Activated CD8-positive, alpha-beta T cell treated with anti-CD3 and anti-CD28 coated beads for 36 hours (primary cell): ENCODE measurements at regions not wholly inside any gene's neighbourhood (a gene's known extent, or its start where the extent isn't known, plus 50 kb on each side); places are given as distances from the start of the nearest gene placed in this dataset.

Source experiments
- ATAC-seq: fragments of 200-7000 bp; cut with Tn5 transposase; one replicate; pipeline ENCODE4 v1.10.0; 2021; ENCODE audit warnings: mild to moderate bottlenecking, moderate library complexity
- CTCF ChIA-PET: fragments of 350-600 bp; sonication (Branson Sonifier 250); formaldehyde crosslinking; loops from one replicate; lab custom pipeline; 2021; ENCODE audit warnings: antibody characterized with exemption; lab: Charles Lee
- POLR2A ChIA-PET: fragments of 350-600 bp; sonication (Branson Sonifier 250); formaldehyde crosslinking; loops from one replicate; lab custom pipeline; 2021; ENCODE audit warnings: antibody characterized with exemption; lab: Charles Lee
- DNase-seq: peaks from one replicate; pipeline ENCODE4 v3.0.0-alpha.2; 2020
- H3K27ac Mint-ChIP-seq: one replicate; pipeline ENCODE4 v1.8.0; 2021; ENCODE audit warnings: mild to moderate bottlenecking, mixed read lengths
- H3K27me3 Mint-ChIP-seq: one replicate; pipeline ENCODE4 v1.8.0; 2021; ENCODE audit warnings: mixed read lengths
- H3K36me3 Mint-ChIP-seq: one replicate; pipeline ENCODE4 v1.8.0; 2021; ENCODE audit warnings: low read depth, mixed read lengths
- H3K4me1 Mint-ChIP-seq: one replicate; pipeline ENCODE4 v1.8.0; 2021; ENCODE audit warnings: low read depth, mixed read lengths
- H3K4me3 Mint-ChIP-seq: one replicate; pipeline ENCODE4 v1.8.0; 2021; ENCODE audit warnings: mild to moderate bottlenecking, moderate library complexity, mixed read lengths
- H3K9me3 Mint-ChIP-seq: one replicate; pipeline ENCODE4 v1.8.0; 2021; ENCODE audit warnings: mixed read lengths
- intact Hi-C: fragments of 100-400 bp; cut with micrococcal nuclease; formaldehyde crosslinking; loops from one replicate; pipeline ENCODE4 v1.10.0; 2022
- TF ChIP-seq, protein P1 (sequence below): fragments of 200-600 bp; IDR thresholded peaks from one replicate; pipeline ENCODE4 v1.8.0; 2022; ENCODE audit warnings: antibody characterized with exemption, mild to moderate bottlenecking

DNA sequence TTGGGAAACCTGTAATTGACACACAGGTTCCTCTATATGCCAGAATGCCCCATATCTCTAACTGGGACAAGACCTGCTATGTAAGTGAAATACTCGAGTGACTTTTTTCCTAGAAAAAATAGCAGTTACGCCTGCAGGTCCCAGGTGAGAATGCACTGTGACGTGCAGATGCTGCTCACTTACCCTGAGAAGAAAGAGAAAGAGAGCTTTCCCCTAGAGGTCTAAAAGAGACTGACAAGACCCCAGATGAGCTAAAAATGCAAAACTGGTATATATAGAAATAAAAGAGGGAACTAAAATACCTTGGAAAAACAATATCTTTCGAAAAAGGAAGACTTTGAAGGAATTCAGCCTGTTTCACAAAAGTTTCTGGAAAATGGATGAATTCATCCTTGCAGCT, 383.0 kb upstream of the DCC start:
- H3K27me3 Mint-ChIP-seq, result no peaks in the 10 kb centered on the region
- ChIA-PET CTCF (no interaction called here), POLR2A (no interaction called here)
- ATAC-seq (no peak), DNase-seq (no peak)
- intact Hi-C loops, result no loop called here
- TF ChIP-seq, protein P1, sequence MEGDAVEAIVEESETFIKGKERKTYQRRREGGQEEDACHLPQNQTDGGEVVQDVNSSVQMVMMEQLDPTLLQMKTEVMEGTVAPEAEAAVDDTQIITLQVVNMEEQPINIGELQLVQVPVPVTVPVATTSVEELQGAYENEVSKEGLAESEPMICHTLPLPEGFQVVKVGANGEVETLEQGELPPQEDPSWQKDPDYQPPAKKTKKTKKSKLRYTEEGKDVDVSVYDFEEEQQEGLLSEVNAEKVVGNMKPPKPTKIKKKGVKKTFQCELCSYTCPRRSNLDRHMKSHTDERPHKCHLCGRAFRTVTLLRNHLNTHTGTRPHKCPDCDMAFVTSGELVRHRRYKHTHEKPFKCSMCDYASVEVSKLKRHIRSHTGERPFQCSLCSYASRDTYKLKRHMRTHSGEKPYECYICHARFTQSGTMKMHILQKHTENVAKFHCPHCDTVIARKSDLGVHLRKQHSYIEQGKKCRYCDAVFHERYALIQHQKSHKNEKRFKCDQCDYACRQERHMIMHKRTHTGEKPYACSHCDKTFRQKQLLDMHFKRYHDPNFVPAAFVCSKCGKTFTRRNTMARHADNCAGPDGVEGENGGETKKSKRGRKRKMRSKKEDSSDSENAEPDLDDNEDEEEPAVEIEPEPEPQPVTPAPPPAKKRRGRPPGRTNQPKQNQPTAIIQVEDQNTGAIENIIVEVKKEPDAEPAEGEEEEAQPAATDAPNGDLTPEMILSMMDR, result no peak
- no peaks in the 10 kb centered on the region for H3K4me1 Mint-ChIP-seq
- H3K9me3 Mint-ChIP-seq, result no peaks in the 10 kb centered on the region
- H3K4me3 Mint-ChIP-seq, result no peak overlapping the region
- no peaks in the 10 kb centered on the region for H3K36me3 Mint-ChIP-seq
- H3K27ac Mint-ChIP-seq, result no peak overlapping the region

DNA sequence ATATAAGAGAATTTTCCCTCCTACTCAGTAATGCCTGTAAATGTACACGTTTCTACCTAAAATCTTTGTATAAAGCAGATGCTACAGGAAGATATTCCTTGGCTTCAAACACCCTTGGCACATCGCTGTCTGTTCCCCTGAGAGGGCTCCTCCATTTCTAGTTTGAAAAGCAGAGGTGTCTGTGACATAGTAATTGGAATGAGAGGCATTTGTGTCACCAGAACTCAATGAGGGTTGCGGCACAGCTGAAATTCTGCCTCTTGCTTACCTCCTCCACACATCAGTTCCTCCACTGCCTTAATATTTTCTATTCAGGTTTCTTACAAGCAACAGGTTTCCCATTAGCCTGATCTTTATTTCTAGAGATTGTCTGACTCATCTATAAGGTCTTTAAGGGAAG, 359.9 kb upstream of the DCC start:
- Mint-ChIP-seq H3K4me1 (no peaks in the 10 kb centered on the region), H3K27me3 (no peaks in the 10 kb centered on the region), H3K36me3 (no peaks in the 10 kb centered on the region), H3K27ac (no peak overlapping the region), H3K9me3 (no peaks in the 10 kb centered on the region), H3K4me3 (no peak overlapping the region)
- TF ChIP-seq, protein P1, result no peak
- intact Hi-C loops, result no loop called here
- CTCF ChIA-PET, result no interaction called here
- POLR2A ChIA-PET, result no interaction called here
- ATAC-seq (no peak), DNase-seq (no peak)

DNA sequence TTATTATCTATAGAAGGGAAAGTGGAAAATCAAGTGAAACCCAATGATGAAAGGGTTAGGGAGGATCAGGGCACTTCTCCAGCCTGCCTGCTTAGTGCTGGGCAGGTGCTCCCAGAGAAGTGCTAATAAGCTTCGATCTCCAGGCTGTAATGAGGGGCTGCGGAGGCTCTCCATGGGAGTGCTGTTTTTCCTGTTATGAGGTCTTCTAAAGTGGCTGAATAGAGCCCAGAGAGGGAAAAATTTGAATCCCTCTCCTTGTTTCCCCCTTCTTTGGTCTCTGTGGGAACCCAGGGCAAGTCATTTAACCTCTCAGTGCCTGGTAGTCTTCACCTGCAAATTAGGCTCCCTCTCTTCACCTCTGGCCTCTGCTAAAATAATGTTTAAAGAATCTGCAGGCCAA, 351.7 kb upstream of the DCC start:
- Mint-ChIP-seq H3K27me3 (no peaks in the 10 kb centered on the region), H3K4me1 (no peaks in the 10 kb centered on the region), H3K36me3 (no peaks in the 10 kb centered on the region), H3K4me3 (no peak overlapping the region), H3K27ac (no peak overlapping the region), H3K9me3 (no peaks in the 10 kb centered on the region)
- intact Hi-C loops, result no loop called here
- TF ChIP-seq, protein P1, result no peak
- POLR2A ChIA-PET, result no interaction called here
- ATAC-seq (no peak), DNase-seq (no peak)
- CTCF ChIA-PET, result no interaction called here

DNA sequence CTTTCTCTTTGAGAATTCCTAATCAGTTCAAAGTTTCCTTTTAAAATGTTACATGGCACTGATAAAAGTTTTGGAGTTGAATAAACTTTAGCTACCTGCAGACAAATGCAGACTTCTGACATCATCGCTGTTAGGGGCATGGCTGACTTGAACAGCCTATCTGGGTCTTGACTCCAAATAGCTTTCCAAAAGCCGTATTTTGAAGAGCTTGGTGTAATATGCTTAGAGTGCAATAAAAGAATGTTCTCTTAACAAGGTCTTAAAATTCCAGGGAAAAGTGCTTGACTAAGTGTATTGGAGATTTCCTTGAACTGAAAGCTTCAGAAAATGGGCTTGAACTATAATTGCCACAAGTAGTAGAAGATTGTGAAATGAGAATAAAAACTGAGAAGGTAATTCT, 342.9 kb upstream of the DCC start:
- ATAC-seq (no peak), DNase-seq (no peak)
- intact Hi-C loops, result no loop called here
- H3K4me3 Mint-ChIP-seq, result no peak overlapping the region
- H3K36me3 Mint-ChIP-seq, result no peaks in the 10 kb centered on the region
- H3K27ac Mint-ChIP-seq, result no peak overlapping the region
- no peaks in the 10 kb centered on the region for H3K4me1 Mint-ChIP-seq
- no peaks in the 10 kb centered on the region for H3K9me3 Mint-ChIP-seq
- ChIA-PET POLR2A (no interaction called here), CTCF (interaction anchor here (0.7 kb wide), 1 partner anchor 379 kb away, joined by 3 read pairs; no protein-coding TSS in a partner anchor)
- no peaks in the 10 kb centered on the region for H3K27me3 Mint-ChIP-seq
- TF ChIP-seq, protein P1, result no peak

DNA sequence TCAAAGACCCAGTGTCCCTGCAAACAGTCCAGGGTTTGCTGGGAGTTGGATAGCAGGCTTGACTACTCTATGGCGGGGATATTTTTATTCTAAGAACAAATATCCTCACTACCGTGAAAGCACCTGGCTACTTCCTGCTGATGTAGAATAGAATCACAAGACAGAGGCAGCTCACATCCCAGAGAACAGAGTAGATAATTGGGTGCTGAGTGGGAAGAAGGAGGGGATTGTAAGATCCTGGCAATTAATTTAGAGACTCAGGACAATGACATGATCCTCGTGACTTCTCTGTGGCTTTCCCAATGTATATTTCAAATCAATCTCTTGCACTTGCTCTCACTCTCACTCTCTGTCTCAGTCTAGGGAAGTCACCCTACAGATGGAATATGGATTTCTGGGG, 341.9 kb upstream of the DCC start:
- DNase-seq, result no peak
- Mint-ChIP-seq H3K27me3 (no peaks in the 10 kb centered on the region), H3K4me3 (no peak overlapping the region), H3K27ac (no peak overlapping the region), H3K4me1 (no peaks in the 10 kb centered on the region), H3K9me3 (no peaks in the 10 kb centered on the region), H3K36me3 (no peaks in the 10 kb centered on the region)
- TF ChIP-seq, protein P1, result no peak
- ChIA-PET CTCF (no interaction called here), POLR2A (no interaction called here)
- ATAC-seq, result no peak
- intact Hi-C loops, result no loop called here
